Panc1 (cell line): ENCODE measurements at regions not wholly inside any gene's neighbourhood (a gene's known extent, or its start where the extent isn't known, plus 50 kb on each side); places are given as distances from the start of the nearest gene placed in this dataset.

ENCODE experiments used
- ATAC-seq: fragments of 200-7000 bp; cut with Tn5 transposase; 2 replicates; pipeline ENCODE4 v1.9.1; 2020; ENCODE audit warnings: mild to moderate bottlenecking, moderate library complexity
- BruUV-seq: library from RNA; stranded (reverse); fragments of 400-500 nt; replicated peaks from 2 replicates; lab custom pipeline; 2021; lab: Mats Ljungman, UMichigan
- CTCF ChIA-PET: fragments of 300-600 bp; sonication (Branson Sonifier 250); formaldehyde crosslinking; loops from one replicate; lab custom pipeline; 2022; ENCODE audit warnings: antibody characterized with exemption; lab: Charles Lee
- POLR2A ChIA-PET: fragments of 300-600 bp; sonication (Branson Sonifier 250); formaldehyde crosslinking; loops from one replicate; lab custom pipeline; 2022; ENCODE audit warnings: antibody characterized with exemption; lab: Charles Lee
- DNase-seq: peaks from one replicate; pipeline ENCODE4 v3.0.0-alpha.2; 2010; ENCODE audit warnings: low read depth, low spot score
- H3K27ac ChIP-seq: 2 replicates; pipeline ENCODE4 v1.5.1; 2011; ENCODE audit warnings: mild to moderate bottlenecking, low read length, inconsistent platforms
- H3K27me3 ChIP-seq: fragments of 200-500 bp; sonication (Bioruptor generic); 2 replicates; pipeline ENCODE4 v1.6.0; 2014; ENCODE audit warnings: low read length, inconsistent platforms; ENCODE audit not compliant: control insufficient read depth, insufficient read depth
- H3K36me3 ChIP-seq: fragments of 200-500 bp; sonication (Bioruptor generic); 2 replicates; pipeline ENCODE4 v1.5.1; 2014; ENCODE audit warnings: inconsistent platforms, mild to moderate bottlenecking, low read length, moderate library complexity; ENCODE audit not compliant: control insufficient read depth, insufficient read depth
- H3K4me1 ChIP-seq: 2 replicates; pipeline ENCODE4 v1.5.1; 2011; ENCODE audit warnings: inconsistent platforms, mild to moderate bottlenecking, low read length, moderate library complexity; ENCODE audit not compliant: control insufficient read depth, insufficient read depth
- H3K4me3 ChIP-seq, 2 experiments: 2 replicates each; pipeline ENCODE4 v1.5.1; 2011 to 2012; ENCODE audit warnings: low read depth in 2 of 2, low read length in 2 of 2, mild to moderate bottlenecking in 2 of 2, inconsistent platforms in 1 of 2, moderate library complexity in 1 of 2
- H3K9me3 ChIP-seq: fragments of 200-500 bp; sonication (Bioruptor generic); 2 replicates; pipeline ENCODE4 v1.5.1; 2014; ENCODE audit warnings: low read depth, mild to moderate bottlenecking, inconsistent platforms, low read length, moderate library complexity; ENCODE audit not compliant: control insufficient read depth, insufficient read depth
- POLR2AphosphoS5 ChIP-seq: IDR thresholded peaks from 2 replicates; pipeline ENCODE4 v1.6.1; 2012; ENCODE audit warnings: mild to moderate bottlenecking, low read depth, low read length, moderate library complexity
- SIN3A ChIP-seq: IDR thresholded peaks from 2 replicates; pipeline ENCODE4 v1.6.1; 2012; ENCODE audit warnings: low read depth, mild to moderate bottlenecking, low read length, moderate library complexity, borderline replicate concordance; ENCODE audit not compliant: insufficient read depth
- TCF7L2 ChIP-seq: IDR thresholded peaks from 2 replicates; pipeline ENCODE4 v1.6.1; 2011; ENCODE audit warnings: mild to moderate bottlenecking, low read depth, low read length, inconsistent platforms
- in situ Hi-C: cut with HindIII; loops from 2 replicates; pipeline ENCODE4 v1.10.0; 2016; ENCODE audit warnings: low sequenced_read_pairs, low pct_unique_long_range_greater_than_20kb
- intact Hi-C: fragments of 100-400 bp; cut with micrococcal nuclease; formaldehyde crosslinking; loops from one replicate; pipeline ENCODE4 v1.10.0; 2022; ENCODE audit not compliant: unreplicated experiment
- TF ChIP-seq, protein P1 (sequence below), 2 experiments: IDR thresholded peaks; 2 replicates each; pipeline ENCODE4 v1.6.1; 2011 to 2012; ENCODE audit warnings: low read depth in 2 of 2, control low read depth in 1 of 2, low read length in 1 of 2, mild to moderate bottlenecking in 1 of 2, moderate library complexity in 1 of 2; ENCODE audit not compliant: insufficient read depth in 1 of 2
- TF ChIP-seq, protein P2 (sequence below): fragments of 450-650 bp; IDR thresholded peaks from 2 replicates; pipeline ENCODE4 v1.5.1; 2017; ENCODE audit warnings: mild to moderate bottlenecking

DNA sequence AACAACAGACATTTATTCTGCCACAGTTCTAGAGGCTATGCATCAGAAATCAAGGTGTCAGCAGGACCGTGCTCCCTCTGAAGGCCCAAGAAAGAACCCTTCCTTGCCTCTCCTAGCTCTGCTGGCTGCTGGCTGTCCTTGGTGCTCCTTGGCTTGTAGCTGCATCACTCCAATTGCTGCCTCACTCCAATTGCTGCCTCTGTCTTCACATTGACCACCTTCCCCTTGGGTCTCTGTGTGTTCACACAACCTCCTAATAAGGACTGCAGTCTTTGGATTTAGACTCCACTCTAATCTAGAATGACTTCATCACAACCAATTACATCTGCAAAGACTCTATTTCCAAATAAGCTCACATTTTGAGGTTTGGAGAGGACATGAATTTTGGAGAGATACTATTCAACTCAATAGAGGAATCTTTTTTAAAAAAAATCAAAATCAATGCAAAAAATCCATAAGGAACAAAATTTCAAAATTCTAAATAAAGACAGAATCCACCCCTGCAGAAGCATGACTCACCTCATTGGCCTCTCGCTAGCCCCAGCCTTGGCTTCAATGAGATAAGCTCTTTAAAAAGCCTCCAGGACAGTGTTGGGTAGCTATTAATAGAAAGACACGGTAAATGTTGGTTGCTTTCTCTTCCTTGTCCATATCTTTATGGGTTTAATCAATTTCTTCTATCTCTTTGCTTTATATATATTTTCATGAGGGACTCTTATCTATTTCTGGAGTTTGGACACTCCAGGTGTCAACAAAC is 267.6 kb upstream of the MGAT5 start:
- H3K9me3 ChIP-seq: no peaks in the 10 kb centered on the region
- no peaks in the 10 kb centered on the region for H3K27me3 ChIP-seq
- no TSS peak for BruUV-seq
- H3K4me3 ChIP-seq: no peak overlapping the region
- no peak for ATAC-seq
- in situ Hi-C loops: no loop called here
- no peak for DNase-seq
- no peaks in the 10 kb centered on the region for H3K4me1 ChIP-seq
- TF ChIP-seq POLR2AphosphoS5: no peak
- TF ChIP-seq SIN3A: no peak
- TF ChIP-seq, protein P1, sequence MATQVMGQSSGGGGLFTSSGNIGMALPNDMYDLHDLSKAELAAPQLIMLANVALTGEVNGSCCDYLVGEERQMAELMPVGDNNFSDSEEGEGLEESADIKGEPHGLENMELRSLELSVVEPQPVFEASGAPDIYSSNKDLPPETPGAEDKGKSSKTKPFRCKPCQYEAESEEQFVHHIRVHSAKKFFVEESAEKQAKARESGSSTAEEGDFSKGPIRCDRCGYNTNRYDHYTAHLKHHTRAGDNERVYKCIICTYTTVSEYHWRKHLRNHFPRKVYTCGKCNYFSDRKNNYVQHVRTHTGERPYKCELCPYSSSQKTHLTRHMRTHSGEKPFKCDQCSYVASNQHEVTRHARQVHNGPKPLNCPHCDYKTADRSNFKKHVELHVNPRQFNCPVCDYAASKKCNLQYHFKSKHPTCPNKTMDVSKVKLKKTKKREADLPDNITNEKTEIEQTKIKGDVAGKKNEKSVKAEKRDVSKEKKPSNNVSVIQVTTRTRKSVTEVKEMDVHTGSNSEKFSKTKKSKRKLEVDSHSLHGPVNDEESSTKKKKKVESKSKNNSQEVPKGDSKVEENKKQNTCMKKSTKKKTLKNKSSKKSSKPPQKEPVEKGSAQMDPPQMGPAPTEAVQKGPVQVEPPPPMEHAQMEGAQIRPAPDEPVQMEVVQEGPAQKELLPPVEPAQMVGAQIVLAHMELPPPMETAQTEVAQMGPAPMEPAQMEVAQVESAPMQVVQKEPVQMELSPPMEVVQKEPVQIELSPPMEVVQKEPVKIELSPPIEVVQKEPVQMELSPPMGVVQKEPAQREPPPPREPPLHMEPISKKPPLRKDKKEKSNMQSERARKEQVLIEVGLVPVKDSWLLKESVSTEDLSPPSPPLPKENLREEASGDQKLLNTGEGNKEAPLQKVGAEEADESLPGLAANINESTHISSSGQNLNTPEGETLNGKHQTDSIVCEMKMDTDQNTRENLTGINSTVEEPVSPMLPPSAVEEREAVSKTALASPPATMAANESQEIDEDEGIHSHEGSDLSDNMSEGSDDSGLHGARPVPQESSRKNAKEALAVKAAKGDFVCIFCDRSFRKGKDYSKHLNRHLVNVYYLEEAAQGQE (IDR thresholded peaks at IDR 0.05; ENCODE audit: insufficient read depth in 1 of 2, low read depth in 2 of 2, low read length in 1 of 2): no peak
- TF ChIP-seq, protein P2, sequence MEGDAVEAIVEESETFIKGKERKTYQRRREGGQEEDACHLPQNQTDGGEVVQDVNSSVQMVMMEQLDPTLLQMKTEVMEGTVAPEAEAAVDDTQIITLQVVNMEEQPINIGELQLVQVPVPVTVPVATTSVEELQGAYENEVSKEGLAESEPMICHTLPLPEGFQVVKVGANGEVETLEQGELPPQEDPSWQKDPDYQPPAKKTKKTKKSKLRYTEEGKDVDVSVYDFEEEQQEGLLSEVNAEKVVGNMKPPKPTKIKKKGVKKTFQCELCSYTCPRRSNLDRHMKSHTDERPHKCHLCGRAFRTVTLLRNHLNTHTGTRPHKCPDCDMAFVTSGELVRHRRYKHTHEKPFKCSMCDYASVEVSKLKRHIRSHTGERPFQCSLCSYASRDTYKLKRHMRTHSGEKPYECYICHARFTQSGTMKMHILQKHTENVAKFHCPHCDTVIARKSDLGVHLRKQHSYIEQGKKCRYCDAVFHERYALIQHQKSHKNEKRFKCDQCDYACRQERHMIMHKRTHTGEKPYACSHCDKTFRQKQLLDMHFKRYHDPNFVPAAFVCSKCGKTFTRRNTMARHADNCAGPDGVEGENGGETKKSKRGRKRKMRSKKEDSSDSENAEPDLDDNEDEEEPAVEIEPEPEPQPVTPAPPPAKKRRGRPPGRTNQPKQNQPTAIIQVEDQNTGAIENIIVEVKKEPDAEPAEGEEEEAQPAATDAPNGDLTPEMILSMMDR: no peak
- TF ChIP-seq TCF7L2: no peak
- intact Hi-C loops: no loop called here
- ChIA-PET CTCF (no interaction called here), POLR2A (no interaction called here)
- H3K36me3 ChIP-seq: no peaks in the 10 kb centered on the region
- no peak overlapping the region for H3K27ac ChIP-seq

DNA sequence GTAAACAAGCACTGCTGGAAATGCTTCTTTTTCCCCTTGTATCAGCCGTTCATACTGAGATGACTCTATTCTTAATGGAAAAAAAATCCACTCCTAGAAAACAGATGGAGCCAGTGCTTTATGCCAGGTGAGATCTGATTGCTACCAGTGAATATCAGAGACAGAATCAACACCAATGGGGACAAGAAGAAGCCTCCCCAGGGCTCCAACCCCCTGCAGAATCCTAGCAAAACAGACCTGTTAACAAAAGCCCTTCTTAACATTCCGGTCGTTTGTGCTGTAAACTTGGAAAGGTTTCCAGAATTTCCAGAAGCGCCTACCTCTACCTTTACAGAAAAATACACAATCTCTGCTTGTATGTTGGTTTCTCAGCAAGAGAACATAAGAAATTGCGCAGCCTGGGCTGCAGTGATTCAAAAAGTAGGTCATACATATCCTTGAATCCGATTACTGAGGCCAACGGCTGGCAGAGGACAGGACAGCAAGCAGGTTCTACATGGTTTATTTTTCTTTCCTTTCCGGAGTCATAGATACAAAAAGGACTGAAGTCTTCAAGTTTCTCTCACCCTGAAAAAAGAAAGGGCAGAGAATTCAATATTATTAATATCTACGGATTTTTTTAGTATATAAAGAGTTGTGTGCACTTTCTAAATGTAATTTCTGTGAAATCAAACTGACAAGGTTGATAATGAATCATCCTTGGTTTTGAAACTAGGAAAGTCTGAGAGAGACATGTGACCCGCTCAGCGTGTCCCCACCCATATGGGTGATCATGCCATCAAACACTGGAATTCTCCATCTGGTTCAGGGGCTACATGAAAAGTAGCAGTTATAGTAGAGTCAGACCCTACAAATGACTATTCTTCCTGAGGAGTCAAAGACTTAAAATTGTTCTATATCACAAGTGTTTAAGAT is 266.7 kb upstream of the MGAT5 start:
- Histone ChIP-seq H3K4me3 (no peak overlapping the region), H3K4me1 (no peaks in the 10 kb centered on the region), H3K27ac (no peak overlapping the region), H3K27me3 (no peaks in the 10 kb centered on the region), H3K36me3 (no peaks in the 10 kb centered on the region), H3K9me3 (no peaks in the 10 kb centered on the region)
- in situ Hi-C loops: no loop called here
- POLR2A ChIA-PET: no interaction called here
- intact Hi-C loops: no loop called here
- no peak for DNase-seq
- BruUV-seq: no TSS peak
- CTCF ChIA-PET: no interaction called here
- no peak for ATAC-seq
- TF ChIP-seq POLR2AphosphoS5: no peak
